Neural progenitor cell (in vitro differentiated cells): ENCODE measurements at regions not wholly inside any gene's neighbourhood (a gene's known extent, or its start where the extent isn't known, plus 50 kb on each side); places are given as distances from the start of the nearest gene placed in this dataset.

Experiments
- DNase-seq: peaks from one replicate; pipeline ENCODE4 v3.0.0-alpha.2; 2016; ENCODE audit warnings: low spot score
- H2AFZ ChIP-seq: fragments of 200-600 bp; sonication (generic); replicated peaks from 2 replicates; pipeline ENCODE4 v1.6.1; 2016; ENCODE audit warnings: antibody characterized with exemption
- H3F3A ChIP-seq: fragments of 200-600 bp; sonication (generic); 2 replicates; pipeline ENCODE4 v1.6.1; 2016; ENCODE audit warnings: antibody characterized with exemption, low read depth
- H3K27ac ChIP-seq: fragments of 200-600 bp; sonication (generic); 2 replicates; pipeline ENCODE4 v1.5.1; 2016; ENCODE audit warnings: mild to moderate bottlenecking
- H3K27me3 ChIP-seq: fragments of 200-600 bp; sonication (generic); 2 replicates; pipeline ENCODE4 v1.6.1; 2016; ENCODE audit warnings: mild to moderate bottlenecking, moderate library complexity
- H3K36me3 ChIP-seq: fragments of 200-600 bp; sonication (generic); 2 replicates; pipeline ENCODE4 v1.5.1; 2016
- H3K4me1 ChIP-seq: fragments of 200-600 bp; sonication (generic); 2 replicates; pipeline ENCODE4 v1.6.1; 2016; ENCODE audit warnings: mixed run types
- H3K4me2 ChIP-seq: fragments of 200-600 bp; sonication (generic); 2 replicates; pipeline ENCODE4 v1.6.1; 2016
- H3K4me3 ChIP-seq: fragments of 200-600 bp; sonication (generic); 2 replicates; pipeline ENCODE4 v1.5.1; 2016
- H3K79me2 ChIP-seq: fragments of 200-600 bp; sonication (generic); 2 replicates; pipeline ENCODE4 v1.6.1; 2016; ENCODE audit warnings: low read depth
- H3K9ac ChIP-seq: fragments of 200-600 bp; sonication (generic); 2 replicates; pipeline ENCODE4 v1.6.1; 2016
- H3K9me3 ChIP-seq: fragments of 200-600 bp; sonication (generic); 2 replicates; pipeline ENCODE4 v1.5.1; 2016; ENCODE audit warnings: low read depth
- H4K20me1 ChIP-seq: fragments of 200-600 bp; sonication (generic); 2 replicates; pipeline ENCODE4 v1.6.1; 2016; ENCODE audit warnings: low read depth
- H3K27ac Mint-ChIP-seq: 3 replicates; pipeline ENCODE4 v1.8.0; 2021; ENCODE audit warnings: mixed read lengths
- H3K27me3 Mint-ChIP-seq: 2 replicates; pipeline ENCODE4 v1.8.0; 2022; ENCODE audit warnings: low read depth, mild to moderate bottlenecking, inconsistent platforms, moderate library complexity, mixed read lengths; ENCODE audit not compliant: insufficient read depth
- H3K36me3 Mint-ChIP-seq: 3 replicates; pipeline ENCODE4 v1.8.0; 2021; ENCODE audit warnings: mixed read lengths
- H3K4me1 Mint-ChIP-seq: 3 replicates; pipeline ENCODE4 v1.8.0; 2021; ENCODE audit warnings: mixed read lengths
- H3K4me3 Mint-ChIP-seq: 3 replicates; pipeline ENCODE4 v1.8.0; 2021; ENCODE audit warnings: mild to moderate bottlenecking, moderate library complexity, mixed read lengths
- H3K9me3 Mint-ChIP-seq: 3 replicates; pipeline ENCODE4 v1.8.0; 2020; ENCODE audit warnings: mixed read lengths
- CTCF ChIP-seq: fragments of 200-600 bp; sonication (generic); IDR thresholded peaks from 2 replicates; pipeline ENCODE4 v1.5.1; 2017; ENCODE audit warnings: antibody characterized with exemption, mild to moderate bottlenecking
- EZH2 ChIP-seq: fragments of 200-600 bp; sonication (generic); IDR thresholded peaks from 2 replicates; pipeline ENCODE4 v1.6.1; 2017; ENCODE audit warnings: antibody characterized with exemption, mild to moderate bottlenecking, moderate library complexity
- EZH2phosphoT487 ChIP-seq: fragments of 200-600 bp; sonication (generic); IDR thresholded peaks from 2 replicates; pipeline ENCODE4 v1.6.1; 2017; ENCODE audit warnings: antibody characterized with exemption

GRCh38 chr14:100979079-100979478 lies 75.6 kb upstream of the RTL1 start:
- no peak for DNase-seq
- Histone ChIP-seq H3K4me3 (no peak overlapping the region), H3K4me1 (no peaks in the 10 kb centered on the region), H3K9ac (no peak overlapping the region), H3K4me2 (no peak overlapping the region), H3K9me3 (no peaks in the 10 kb centered on the region), H3K36me3 (no peaks in the 10 kb centered on the region), H3F3A (no peaks in the 10 kb centered on the region), H3K27me3 (peaks cover 4% of the 10 kb centered on the region), H2AFZ (no peak overlapping the region), H4K20me1 (no peaks in the 10 kb centered on the region), H3K79me2 (no peaks in the 10 kb centered on the region), H3K27ac (no peak overlapping the region)
- no peak overlapping the region for H3K27ac Mint-ChIP-seq
- no peaks in the 10 kb centered on the region for H3K36me3 Mint-ChIP-seq
- H3K9me3 Mint-ChIP-seq, result no peaks in the 10 kb centered on the region
- no peaks in the 10 kb centered on the region for H3K4me1 Mint-ChIP-seq
- TF ChIP-seq EZH2 (no peak), CTCF (no peak), EZH2phosphoT487 (no peak)
- H3K27me3 Mint-ChIP-seq, result no peaks in the 10 kb centered on the region
- H3K4me3 Mint-ChIP-seq, result no peak overlapping the region

- Mint-ChIP-seq H3K4me1 (no peaks in the 10 kb centered on the region), H3K4me3 (no peak overlapping the region), H3K9me3 (no peaks in the 10 kb centered on the region), H3K27me3 (no peaks in the 10 kb centered on the region), H3K27ac (no peak overlapping the region), H3K36me3 (no peaks in the 10 kb centered on the region)
- no peaks in the 10 kb centered on the region for H3K36me3 ChIP-seq
- H3K9ac ChIP-seq, result no peak overlapping the region
- DNase-seq, result no peak
- no peaks in the 10 kb centered on the region for H4K20me1 ChIP-seq
- H2AFZ ChIP-seq, result no peak overlapping the region
- H3K27me3 ChIP-seq, result peaks cover 4% of the 10 kb centered on the region
- no peaks in the 10 kb centered on the region for H3K4me1 ChIP-seq
- H3K9me3 ChIP-seq, result no peaks in the 10 kb centered on the region
- no peak for TF ChIP-seq EZH2
- no peak for TF ChIP-seq CTCF
- no peak for TF ChIP-seq EZH2phosphoT487
- H3K4me2 ChIP-seq, result no peak overlapping the region
- no peaks in the 10 kb centered on the region for H3K79me2 ChIP-seq
- H3K27ac ChIP-seq, result no peak overlapping the region
- H3K4me3 ChIP-seq, result no peak overlapping the region
- no peaks in the 10 kb centered on the region for H3F3A ChIP-seq
These were observed 76.3 kb upstream of the RTL1 start for GRCh38 chr14:100979780-100980179.

GRCh38 chr14:100980823-100981222 lies 77.3 kb upstream of the RTL1 start:
- no peaks in the 10 kb centered on the region for H4K20me1 ChIP-seq
- Mint-ChIP-seq H3K27ac (no peak overlapping the region), H3K4me1 (no peaks in the 10 kb centered on the region), H3K9me3 (no peaks in the 10 kb centered on the region), H3K36me3 (no peaks in the 10 kb centered on the region), H3K4me3 (no peak overlapping the region), H3K27me3 (no peaks in the 10 kb centered on the region)
- H3K36me3 ChIP-seq, result no peaks in the 10 kb centered on the region
- no peaks in the 10 kb centered on the region for H3K4me1 ChIP-seq
- no peak overlapping the region for H3K4me2 ChIP-seq
- no peak overlapping the region for H3K27ac ChIP-seq
- H3F3A ChIP-seq, result no peaks in the 10 kb centered on the region
- TF ChIP-seq EZH2phosphoT487 (no peak), EZH2 (no peak), CTCF (no peak)
- no peak overlapping the region for H3K4me3 ChIP-seq
- H2AFZ ChIP-seq, result no peak overlapping the region
- H3K27me3 ChIP-seq, result peaks cover 4% of the 10 kb centered on the region
- no peak overlapping the region for H3K9ac ChIP-seq
- no peak for DNase-seq
- no peaks in the 10 kb centered on the region for H3K9me3 ChIP-seq
- H3K79me2 ChIP-seq, result no peaks in the 10 kb centered on the region

GRCh38 chr14:100981809-100982208 lies 78.3 kb upstream of the RTL1 start:
- no peaks in the 10 kb centered on the region for H3K9me3 Mint-ChIP-seq
- Histone ChIP-seq H3K9me3 (no peaks in the 10 kb centered on the region), H3K27ac (no peak overlapping the region), H3K4me2 (no peak overlapping the region), H4K20me1 (no peaks in the 10 kb centered on the region), H3K4me3 (no peak overlapping the region), H3K79me2 (no peaks in the 10 kb centered on the region), H3K9ac (no peak overlapping the region), H3K4me1 (no peaks in the 10 kb centered on the region), H3F3A (no peaks in the 10 kb centered on the region), H3K36me3 (no peaks in the 10 kb centered on the region), H3K27me3 (peaks cover 4% of the 10 kb centered on the region), H2AFZ (no peak overlapping the region)
- H3K27ac Mint-ChIP-seq, result no peak overlapping the region
- DNase-seq, result no peak
- H3K27me3 Mint-ChIP-seq, result no peaks in the 10 kb centered on the region
- H3K4me1 Mint-ChIP-seq, result no peaks in the 10 kb centered on the region
- TF ChIP-seq EZH2, result no peak
- TF ChIP-seq EZH2phosphoT487, result no peak
- TF ChIP-seq CTCF, result no peak
- no peak overlapping the region for H3K4me3 Mint-ChIP-seq
- H3K36me3 Mint-ChIP-seq, result no peaks in the 10 kb centered on the region
